AML-193 (cell line): ENCODE measurements at regions not wholly inside any gene's neighbourhood (a gene's known extent, or its start where the extent isn't known, plus 50 kb on each side); places are given as distances from the start of the nearest gene placed in this dataset.
"Not testable (repeated sequence)": the region's sequence is repeated elsewhere in the genome, so short reads cannot be mapped to it uniquely, and the experiment has no call there.

Source experiments
- DNase-seq, 2 experiments: peaks; one replicate each; lab custom pipeline; 2025; lab: John Stamatoyannopoulos, UW

- not testable (repeated sequence) for DNase-seq
These were observed 55.0 kb upstream of the AGAP4 start for GRCh38 chr10:45902324-45902723.

GRCh38 chr10:45903614-45904013, 56.3 kb upstream of the AGAP4 start:
- not testable (repeated sequence) for DNase-seq

- DNase-seq: not testable (repeated sequence)
These were observed 56.8 kb upstream of the AGAP4 start for GRCh38 chr10:45904070-45904469.

GRCh38 chr10:45913205-45913604, 59.1 kb upstream of the TIMM23 start:
- DNase-seq: not testable (repeated sequence)

GRCh38 chr10:45914740-45915139, 57.5 kb upstream of the TIMM23 start:
- DNase-seq: not testable (repeated sequence)

- not testable (repeated sequence) for DNase-seq
These were observed 56.7 kb upstream of the TIMM23 start for GRCh38 chr10:45915617-45916016.

- DNase-seq: peak in 1 of 2 experiments; percentile 4
These were observed 51.4 kb upstream of the TIMM23 start for GRCh38 chr10:45920876-45921275.
